ENCODE measurements at regions not wholly inside any gene's neighbourhood (a gene's known extent, or its start where the extent isn't known, plus 50 kb on each side); places are given as distances from the start of the nearest gene placed in this dataset.

DNA sequence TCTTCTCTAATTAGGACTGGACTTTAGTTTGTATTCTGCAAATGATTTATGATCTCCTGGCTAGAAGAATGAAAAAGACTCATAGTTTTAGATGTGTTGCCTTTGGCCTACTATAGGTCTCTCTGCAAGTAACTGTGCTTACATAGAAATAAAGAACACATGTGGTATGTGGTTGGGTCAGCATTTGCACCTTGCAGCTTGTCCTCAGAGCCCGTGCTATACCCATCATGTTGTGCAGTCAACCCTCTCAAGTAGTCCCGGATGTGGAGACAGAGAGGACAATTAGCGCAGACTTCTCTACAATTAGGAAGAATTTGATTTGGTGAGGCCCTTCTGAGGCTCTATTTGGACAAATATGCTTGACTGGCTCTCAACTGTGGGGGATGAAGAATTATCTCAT, 203.7 kb upstream of the ITGA4 start:
- TF ChIP-seq TAF1 (IDR thresholded peaks at IDR 0.05; ENCODE audit: low read depth, low read length) = no peak
- no peak for TF ChIP-seq POLR2A (IDR thresholded peaks at IDR 0.05; ENCODE audit: low read depth, low read length)
- TF ChIP-seq POLR2AphosphoS5 (IDR thresholded peaks at IDR 0.05; ENCODE audit: low read depth, low read length) = no peak
- TF ChIP-seq SPI1 (IDR thresholded peaks at IDR 0.05; ENCODE audit: low read depth, low read length) = no peak
- TF ChIP-seq PAX5 (IDR thresholded peaks at IDR 0.05; ENCODE audit: insufficient read depth, low read length, severe bottlenecking) = no peak
- TF ChIP-seq POU2F2 (IDR thresholded peaks at IDR 0.05; ENCODE audit: low read depth, low read length) = no peak
